Pancreas (tissue), 10 donors: ENCODE measurements at regions not wholly inside any gene's neighbourhood (a gene's known extent, or its start where the extent isn't known, plus 50 kb on each side); places are given as distances from the start of the nearest gene placed in this dataset.

Source experiments
- ATAC-seq, 4 donors: fragments of 200-7000 bp; cut with Tn5 transposase; one replicate each; pipeline versions ENCODE4 v1.8.0 to v1.9.1; 2020; ENCODE audit warnings: mild to moderate bottlenecking in 4 of 4, moderate library complexity in 4 of 4
- DNase-seq, 6 donors: peaks; one replicate each; pipeline ENCODE4 v3.0.0-alpha.2; 2020
- FAIRE-seq: peaks from 2 replicates; lab custom pipeline; 2012; peaks lifted over from hg19 to GRCh38; lab: Jason Lieb, UNC
- H3K27ac ChIP-seq, 4 donors: fragments of 200-600 bp; sonication (generic); 1 replicate in 3 of 4; 2 replicates in 1 of 4; pipeline versions ENCODE4 v1.5.0 to v1.8.0; 2020
- H3K27me3 ChIP-seq, 4 donors: fragments of 200-600 bp; one replicate each; pipeline ENCODE4 v1.8.0; 2021
- H3K36me3 ChIP-seq, 3 donors: fragments of 200-600 bp; sonication (generic) in 1 of 3; one replicate each; pipeline versions ENCODE4 v1.5.0 to v1.8.0; 2020 to 2021
- H3K4me1 ChIP-seq, 3 donors: fragments of 200-600 bp; one replicate each; pipeline ENCODE4 v1.8.0; 2021
- H3K4me3 ChIP-seq, 4 donors: fragments of 200-600 bp; sonication (generic) in 2 of 4; one replicate each; pipeline versions ENCODE4 v1.5.0 to v1.8.0; 2020 to 2021
- H3K9me3 ChIP-seq, 4 donors: fragments of 200-600 bp; one replicate each; pipeline ENCODE4 v1.8.0; 2021
- CTCF ChIP-seq, 4 donors: fragments of 200-600 bp; sonication (generic) in 3 of 4; IDR thresholded peaks; one replicate each; pipeline versions ENCODE4 v1.5.0 to v1.8.0; 2021; ENCODE audit warnings: antibody characterized with exemption in 4 of 4
- WGBS, 2 donors: extraction: QIAGEN DNeasy Blood & Tissue Kit; methylation state at CpG; one replicate each; pipeline ENCODE4 v1.1.7; 2013; 5-methylcytosine and 5-hydroxymethylcytosine counted together
- intact Hi-C, 3 donors: fragments of 100-400 bp; cut with DNase I; formaldehyde crosslinking; loops; one replicate each; pipeline versions ENCODE4 v1.11.1 to v1.14.2; 2022
- donor health status: healthy with polysubstance abuse.
- donor health status: DM: no; HTN: no; CAD: no; lungs with moderate emphysema.
- donor health status: DM: no; HTN: no; CAD: no.
- donor health status: control.
- donor health status: control.
- donor health status: Bipolar disorder and iron deficiency.
- donor health status: DM: yes; HTN: yes; CAD: no.
- donor health status: DM: no; HTN: no; CAD: no.
- donor health status: DM: no; HTN: no; CAD: no.
- donor health status: DM: yes; HTN: yes; CAD: no.

GRCh38 chr10:107480781-107481180 lies 316.3 kb upstream of the SORCS1 start:
- H3K27me3 ChIP-seq, result no peaks in the 10 kb centered on the region
- FAIRE-seq (no peak), ATAC-seq (no peak), DNase-seq (no peak)
- H3K9me3 ChIP-seq, result no peaks in the 10 kb centered on the region
- intact Hi-C loops, result no loop called here
- no peak for TF ChIP-seq CTCF (IDR thresholded peaks at IDR 0.05)
- H3K4me3 ChIP-seq, result no peak overlapping the region
- H3K36me3 ChIP-seq, result no peaks in the 10 kb centered on the region
- H3K4me1 ChIP-seq, result no peaks in the 10 kb centered on the region
- H3K27ac ChIP-seq, result no peak overlapping the region

- Histone ChIP-seq H3K27ac (no peak overlapping the region), H3K27me3 (no peaks in the 10 kb centered on the region), H3K9me3 (no peaks in the 10 kb centered on the region), H3K4me3 (no peak overlapping the region), H3K36me3 (no peaks in the 10 kb centered on the region), H3K4me1 (no peaks in the 10 kb centered on the region)
- DNase-seq (no peak), FAIRE-seq (no peak), ATAC-seq (no peak)
- TF ChIP-seq CTCF (IDR thresholded peaks at IDR 0.05), result no peak
- intact Hi-C loops, result no loop called here
These were observed 312.8 kb upstream of the SORCS1 start for GRCh38 chr10:107477266-107477665.

GRCh38 chr10:107476408-107476807 lies 311.9 kb upstream of the SORCS1 start:
- no peak for TF ChIP-seq CTCF (IDR thresholded peaks at IDR 0.05)
- no peak for FAIRE-seq
- intact Hi-C loops, result no loop called here
- 71 to 78% methylated on average over 2 of the region's 2 CpGs for WGBS, 2 donors
- ATAC-seq, result no peak
- Histone ChIP-seq H3K4me1 (no peaks in the 10 kb centered on the region), H3K9me3 (no peaks in the 10 kb centered on the region), H3K27me3 (no peaks in the 10 kb centered on the region), H3K4me3 (no peak overlapping the region), H3K36me3 (no peaks in the 10 kb centered on the region), H3K27ac (no peak overlapping the region)
- no peak for DNase-seq

- no peak for ATAC-seq
- FAIRE-seq, result no peak
- no peaks in the 10 kb centered on the region for H3K27me3 ChIP-seq
- no peak overlapping the region for H3K27ac ChIP-seq
- no peak for DNase-seq
- WGBS, 2 donors, result 57 to 68% methylated on average over 1 of the region's 1 CpG
- no peaks in the 10 kb centered on the region for H3K4me1 ChIP-seq
- no peak overlapping the region for H3K4me3 ChIP-seq
- intact Hi-C loops, result no loop called here
- no peaks in the 10 kb centered on the region for H3K36me3 ChIP-seq
- TF ChIP-seq CTCF (IDR thresholded peaks at IDR 0.05), result no peak
- no peaks in the 10 kb centered on the region for H3K9me3 ChIP-seq
These were observed 310.1 kb upstream of the SORCS1 start for GRCh38 chr10:107474650-107475049.

- Histone ChIP-seq H3K9me3 (no peaks in the 10 kb centered on the region), H3K27me3 (no peaks in the 10 kb centered on the region), H3K4me1 (no peaks in the 10 kb centered on the region), H3K4me3 (no peak overlapping the region), H3K27ac (no peak overlapping the region), H3K36me3 (no peaks in the 10 kb centered on the region)
- no peak for TF ChIP-seq CTCF (IDR thresholded peaks at IDR 0.05)
- intact Hi-C loops, result no loop called here
- 46 to 56% methylated on average over 2 of the region's 2 CpGs for whole genome bisulfite sequencing, 2 donors
- DNase-seq (no peak), ATAC-seq (no peak), FAIRE-seq (no peak)
These were observed 308.7 kb upstream of the SORCS1 start for GRCh38 chr10:107473225-107473624.
